ENCODE measurements at regions not wholly inside any gene's neighbourhood (a gene's known extent, or its start where the extent isn't known, plus 50 kb on each side); places are given as distances from the start of the nearest gene placed in this dataset.

DNA sequence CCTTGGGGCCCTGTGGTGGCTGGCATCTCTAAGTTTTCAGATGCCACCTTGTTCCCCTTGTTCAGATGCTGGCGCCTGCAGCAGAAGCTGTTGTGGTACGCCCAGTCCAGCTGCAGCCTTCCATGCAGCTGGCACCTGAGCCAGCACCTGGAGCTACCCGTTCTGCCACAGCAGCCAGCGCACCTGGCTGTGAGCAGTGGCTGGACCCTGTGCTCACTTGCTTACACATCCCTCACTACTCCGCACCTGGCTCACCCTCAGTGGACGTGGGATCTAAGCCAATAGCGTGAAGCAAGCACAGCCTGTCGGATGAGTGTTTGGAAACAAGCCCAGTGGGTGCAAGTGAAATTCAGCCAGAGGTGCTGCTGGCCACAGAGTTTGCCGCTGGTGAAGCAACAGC, 607.5 kb upstream of the BCHE start:
- no peak for DNase-seq (ENCODE audit: extremely low spot score)
- Histone ChIP-seq H3K27ac (replicated peaks in 1 of 4) (no peak overlapping the region), H3K36me3 (no peaks in the 10 kb centered on the region), H3K27me3 (no peaks in the 10 kb centered on the region), H3K4me1 (peaks cover 0 to 6% (median 0%) of the 10 kb centered on the region in 4 donors), H3K9me3 (no peaks in the 10 kb centered on the region), H3K4me3 (no peak overlapping the region)
- WGBS, result 83% methylated on average over 9 of the region's 9 CpGs
- TF ChIP-seq POLR2A (IDR thresholded peaks at IDR 0.05; ENCODE audit: low read depth), result no peak
- no peak for TF ChIP-seq EP300 (IDR thresholded peaks at IDR 0.05)
- TF ChIP-seq POLR2AphosphoS5 (IDR thresholded peaks at IDR 0.05), result no peak
- TF ChIP-seq CTCF (IDR thresholded peaks at IDR 0.05), result no peak
- intact Hi-C loops (cut with DNase I), result no loop called here

DNA sequence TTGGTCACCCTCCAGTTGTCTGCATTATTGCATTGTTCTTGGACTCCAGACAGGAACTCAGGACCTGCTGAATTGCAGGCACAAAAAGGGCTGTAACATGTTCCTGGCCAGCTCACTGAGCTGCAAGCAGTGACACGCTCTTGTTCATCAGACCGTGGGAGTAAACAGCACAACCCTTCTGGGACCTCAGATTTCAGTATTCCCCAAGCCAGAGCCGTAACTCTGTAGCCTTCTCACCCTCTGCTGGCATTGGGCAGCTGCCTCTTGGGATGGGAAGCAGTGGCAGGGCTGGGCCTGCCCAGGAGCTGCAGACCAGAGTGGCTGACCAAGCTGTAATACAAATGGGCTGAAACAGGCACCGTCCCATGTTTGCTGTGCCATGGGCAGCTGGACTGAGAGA, 607.1 kb upstream of the BCHE start:
- Histone ChIP-seq H3K4me1 (peaks cover 0 to 6% (median 0%) of the 10 kb centered on the region in 4 donors), H3K36me3 (no peaks in the 10 kb centered on the region), H3K27ac (replicated peaks in 1 of 4) (no peak overlapping the region), H3K27me3 (no peaks in the 10 kb centered on the region), H3K9me3 (no peaks in the 10 kb centered on the region), H3K4me3 (no peak overlapping the region)
- 66% methylated on average over 3 of the region's 4 CpGs for WGBS
- TF ChIP-seq POLR2AphosphoS5 (IDR thresholded peaks at IDR 0.05) (no peak), CTCF (IDR thresholded peaks at IDR 0.05) (no peak), POLR2A (IDR thresholded peaks at IDR 0.05; ENCODE audit: low read depth) (no peak), EP300 (IDR thresholded peaks at IDR 0.05) (no peak)
- intact Hi-C loops (cut with DNase I), result no loop called here
- DNase-seq (ENCODE audit: extremely low spot score), result no peak

DNA sequence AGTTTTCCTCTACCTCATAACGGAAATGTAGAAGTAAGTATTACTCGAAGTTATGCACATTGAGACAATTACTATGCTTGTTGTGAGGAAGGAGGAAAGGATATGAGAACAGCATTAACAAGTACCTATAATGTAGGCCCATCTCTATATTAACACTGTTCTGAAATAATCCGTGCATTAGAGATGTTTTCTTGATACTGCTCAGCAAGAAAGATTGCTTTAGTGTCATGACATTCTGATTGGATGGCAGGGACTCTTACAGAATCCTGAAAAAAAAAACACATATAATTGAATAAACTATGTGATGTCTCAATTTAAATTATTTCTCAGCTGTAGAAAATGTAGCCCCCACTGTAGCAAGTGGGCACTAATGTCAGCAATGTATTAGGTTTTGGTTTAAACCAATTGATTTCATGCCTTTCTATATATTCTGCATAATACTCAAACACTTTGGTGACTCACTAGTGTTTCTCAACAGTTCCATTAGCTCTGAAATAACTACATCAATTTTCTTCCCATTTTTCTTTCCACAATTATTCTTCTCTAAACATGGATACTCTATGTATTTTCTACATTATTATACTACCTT, 598.3 kb upstream of the BCHE start:
- intact Hi-C loops (cut with DNase I), result no loop called here
- H3K27ac ChIP-seq (replicated peaks in 1 of 4), result no peak overlapping the region
- WGBS, result 91% methylated on average over 3 of the region's 3 CpGs
- H3K36me3 ChIP-seq, result no peaks in the 10 kb centered on the region
- H3K9me3 ChIP-seq, result no peaks in the 10 kb centered on the region
- H3K27me3 ChIP-seq, result no peaks in the 10 kb centered on the region
- H3K4me1 ChIP-seq, result no peaks in the 10 kb centered on the region
- no peak for DNase-seq (ENCODE audit: extremely low spot score)
- TF ChIP-seq POLR2A (IDR thresholded peaks at IDR 0.05; ENCODE audit: low read depth) (no peak), CTCF (IDR thresholded peaks at IDR 0.05) (no peak), EP300 (IDR thresholded peaks at IDR 0.05) (no peak), POLR2AphosphoS5 (IDR thresholded peaks at IDR 0.05) (no peak)
- H3K4me3 ChIP-seq, result no peak overlapping the region

DNA sequence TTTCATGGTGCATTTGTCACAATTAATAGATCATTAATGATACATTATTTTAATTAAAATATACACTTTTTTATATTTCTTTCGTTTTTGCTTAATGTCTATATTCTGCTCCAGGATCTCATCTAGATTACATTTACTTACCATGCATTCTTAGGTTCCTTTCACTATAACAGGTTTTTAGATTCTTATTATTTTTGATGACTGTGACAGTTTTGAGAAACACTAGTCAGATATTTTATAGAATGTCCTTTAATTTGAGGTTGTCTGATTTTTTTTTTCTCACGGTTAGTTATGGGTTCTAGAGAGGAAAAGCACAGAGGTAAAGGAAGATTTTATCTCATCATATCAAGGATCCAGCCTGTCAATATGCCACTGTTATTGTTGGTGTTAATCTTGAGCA, 595.8 kb upstream of the BCHE start:
- WGBS, result 67% methylated on average over 2 of the region's 2 CpGs
- no peaks in the 10 kb centered on the region for H3K27me3 ChIP-seq
- TF ChIP-seq CTCF (IDR thresholded peaks at IDR 0.05) (no peak), EP300 (IDR thresholded peaks at IDR 0.05) (no peak), POLR2AphosphoS5 (IDR thresholded peaks at IDR 0.05) (no peak), POLR2A (IDR thresholded peaks at IDR 0.05; ENCODE audit: low read depth) (no peak)
- no peaks in the 10 kb centered on the region for H3K36me3 ChIP-seq
- no peak overlapping the region for H3K4me3 ChIP-seq
- H3K27ac ChIP-seq (replicated peaks in 1 of 4), result no peak overlapping the region
- intact Hi-C loops (cut with DNase I), result no loop called here
- no peaks in the 10 kb centered on the region for H3K9me3 ChIP-seq
- DNase-seq (ENCODE audit: extremely low spot score), result no peak
- H3K4me1 ChIP-seq, result no peaks in the 10 kb centered on the region

Measured in esophagus muscularis mucosa (tissue), 4 donors.